ENCODE measurements at regions not wholly inside any gene's neighbourhood (a gene's known extent, or its start where the extent isn't known, plus 50 kb on each side); places are given as distances from the start of the nearest gene placed in this dataset.

GRCh38 chrX:8907688-8908087, 106.5 kb upstream of the FAM9A start:
- TF ChIP-seq, protein P1, sequence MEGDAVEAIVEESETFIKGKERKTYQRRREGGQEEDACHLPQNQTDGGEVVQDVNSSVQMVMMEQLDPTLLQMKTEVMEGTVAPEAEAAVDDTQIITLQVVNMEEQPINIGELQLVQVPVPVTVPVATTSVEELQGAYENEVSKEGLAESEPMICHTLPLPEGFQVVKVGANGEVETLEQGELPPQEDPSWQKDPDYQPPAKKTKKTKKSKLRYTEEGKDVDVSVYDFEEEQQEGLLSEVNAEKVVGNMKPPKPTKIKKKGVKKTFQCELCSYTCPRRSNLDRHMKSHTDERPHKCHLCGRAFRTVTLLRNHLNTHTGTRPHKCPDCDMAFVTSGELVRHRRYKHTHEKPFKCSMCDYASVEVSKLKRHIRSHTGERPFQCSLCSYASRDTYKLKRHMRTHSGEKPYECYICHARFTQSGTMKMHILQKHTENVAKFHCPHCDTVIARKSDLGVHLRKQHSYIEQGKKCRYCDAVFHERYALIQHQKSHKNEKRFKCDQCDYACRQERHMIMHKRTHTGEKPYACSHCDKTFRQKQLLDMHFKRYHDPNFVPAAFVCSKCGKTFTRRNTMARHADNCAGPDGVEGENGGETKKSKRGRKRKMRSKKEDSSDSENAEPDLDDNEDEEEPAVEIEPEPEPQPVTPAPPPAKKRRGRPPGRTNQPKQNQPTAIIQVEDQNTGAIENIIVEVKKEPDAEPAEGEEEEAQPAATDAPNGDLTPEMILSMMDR (IDR thresholded peaks at IDR 0.05 in 8 of 11, conservative IDR thresholded peaks at IDR 0.05 in 3 of 11): no peak
- TF ChIP-seq POLR2A (IDR thresholded peaks at IDR 0.05): no peak
